Muscle of arm (tissue), 1 donor: ENCODE measurements at regions not wholly inside any gene's neighbourhood (a gene's known extent, or its start where the extent isn't known, plus 50 kb on each side); places are given as distances from the start of the nearest gene placed in this dataset.

Experiments
- DNase-seq: peaks from one replicate; pipeline ENCODE4 v3.0.0-alpha.2; 2013

DNA sequence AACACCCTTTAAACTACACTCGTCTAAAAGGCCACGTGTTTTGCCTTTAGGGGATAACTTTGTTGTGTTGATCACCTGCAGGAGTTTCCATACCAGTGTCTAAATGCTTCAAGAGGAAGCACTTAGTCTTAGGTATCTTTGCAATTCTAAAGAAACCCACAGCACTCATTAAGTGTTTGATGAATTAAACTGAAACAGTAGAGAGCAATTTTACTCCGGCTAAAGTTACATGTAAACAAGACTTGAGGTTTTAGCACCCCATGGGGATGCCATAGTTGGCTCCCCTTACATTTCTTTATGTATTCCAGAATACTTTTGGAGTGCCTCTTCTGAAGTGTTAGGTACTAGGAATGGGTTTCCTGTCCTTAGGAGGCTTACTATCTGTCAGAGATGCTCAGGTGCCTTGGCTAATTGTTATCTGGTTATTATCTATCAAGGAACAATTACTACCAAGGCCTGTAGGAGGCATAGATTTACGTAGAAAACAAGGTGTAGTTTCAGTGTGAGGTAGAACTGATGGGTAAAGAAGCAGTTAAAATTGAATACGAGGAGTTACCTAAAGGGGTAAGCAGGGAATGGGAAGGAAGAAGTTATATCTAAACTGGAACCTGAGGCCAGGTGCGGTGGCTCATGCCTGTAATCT lies 176.8 kb upstream of the SAMSN1 start:
- no peak for DNase-seq

DNA sequence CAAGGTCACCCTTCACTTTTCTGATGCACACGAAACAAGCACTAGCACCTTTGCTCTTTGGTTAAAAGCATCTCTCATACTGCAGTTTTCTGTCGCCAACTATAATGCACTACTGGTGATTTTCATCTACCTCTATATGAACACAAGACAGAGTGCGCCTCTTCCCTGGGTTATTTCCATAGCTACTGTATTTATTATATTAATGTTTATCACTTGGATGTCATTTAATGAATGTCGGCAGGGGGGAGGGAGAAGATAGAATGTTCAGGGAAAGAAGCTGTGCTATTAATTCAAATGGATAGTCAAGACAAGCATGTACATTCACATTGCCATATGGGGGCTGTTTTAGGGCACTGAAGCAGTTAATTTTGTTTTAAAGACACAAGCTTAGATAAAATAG lies 174.1 kb upstream of the SAMSN1 start:
- no peak for DNase-seq

DNA sequence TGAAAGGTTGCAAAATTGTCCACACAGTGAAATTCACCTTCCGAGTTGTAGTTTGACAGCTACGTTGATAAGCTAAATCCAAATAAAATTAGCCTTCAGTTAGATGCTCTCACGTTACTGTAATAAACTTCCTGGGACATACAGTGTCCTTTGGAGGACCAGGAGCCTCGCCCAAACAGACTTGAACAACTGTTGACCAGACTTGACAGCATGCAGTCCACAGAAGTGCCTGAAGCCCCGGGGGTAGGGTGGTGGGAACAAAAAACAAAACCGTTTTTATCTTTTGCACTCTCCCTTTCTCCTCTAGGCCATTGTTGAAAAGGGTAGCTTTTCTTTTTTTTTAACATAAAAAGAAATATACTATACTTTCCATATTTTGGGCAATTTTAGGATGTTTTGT lies 172.8 kb upstream of the SAMSN1 start:
- DNase-seq = no peak

DNA sequence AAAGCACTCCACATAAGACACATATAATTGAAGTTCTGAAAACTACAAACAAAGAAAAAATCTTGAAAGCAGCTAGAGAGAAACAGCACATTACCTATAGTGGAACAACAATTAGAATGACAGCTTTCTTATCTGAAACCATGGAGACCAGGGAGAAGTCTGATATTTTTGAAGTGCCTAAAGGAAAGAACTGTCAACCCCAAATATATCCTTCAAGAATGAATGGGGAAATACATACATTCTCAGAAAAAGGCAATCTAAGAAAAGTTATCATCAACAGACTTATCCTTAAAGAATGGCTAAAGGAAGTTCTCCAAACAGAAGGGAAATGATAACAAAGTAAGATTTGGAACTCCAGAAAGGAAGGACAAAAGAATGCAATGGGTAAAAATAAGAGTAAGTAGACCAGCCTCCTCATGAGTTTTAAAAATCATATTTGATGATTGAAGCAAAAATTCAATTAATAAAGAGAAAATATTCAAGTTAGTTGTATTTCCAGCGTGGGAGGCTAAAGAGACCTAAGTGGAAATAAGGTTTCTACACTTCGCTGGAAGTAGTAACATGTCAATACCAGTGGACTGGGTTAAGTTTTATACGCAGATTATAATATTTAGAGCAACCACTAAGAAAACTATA lies 170.8 kb upstream of the SAMSN1 start:
- no peak for DNase-seq

DNA sequence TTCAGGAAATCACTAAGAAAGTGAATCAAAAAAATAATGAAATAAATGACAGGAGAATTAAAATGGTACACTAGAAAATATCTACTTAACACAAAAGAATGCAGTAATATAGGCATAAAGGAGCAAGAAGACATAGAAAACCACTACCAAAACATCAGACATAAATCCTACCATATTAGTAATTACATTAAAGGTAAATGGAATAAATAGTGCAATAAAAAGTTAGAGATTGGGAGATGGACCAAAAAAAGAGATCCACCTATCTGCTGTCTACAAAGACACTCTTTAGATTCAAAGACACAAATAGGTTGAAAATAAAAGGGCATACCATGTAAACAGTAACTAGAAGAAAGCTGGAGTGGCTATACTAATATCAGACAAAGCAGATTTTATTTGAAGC lies 167.0 kb upstream of the SAMSN1 start:
- DNase-seq = no peak

DNA sequence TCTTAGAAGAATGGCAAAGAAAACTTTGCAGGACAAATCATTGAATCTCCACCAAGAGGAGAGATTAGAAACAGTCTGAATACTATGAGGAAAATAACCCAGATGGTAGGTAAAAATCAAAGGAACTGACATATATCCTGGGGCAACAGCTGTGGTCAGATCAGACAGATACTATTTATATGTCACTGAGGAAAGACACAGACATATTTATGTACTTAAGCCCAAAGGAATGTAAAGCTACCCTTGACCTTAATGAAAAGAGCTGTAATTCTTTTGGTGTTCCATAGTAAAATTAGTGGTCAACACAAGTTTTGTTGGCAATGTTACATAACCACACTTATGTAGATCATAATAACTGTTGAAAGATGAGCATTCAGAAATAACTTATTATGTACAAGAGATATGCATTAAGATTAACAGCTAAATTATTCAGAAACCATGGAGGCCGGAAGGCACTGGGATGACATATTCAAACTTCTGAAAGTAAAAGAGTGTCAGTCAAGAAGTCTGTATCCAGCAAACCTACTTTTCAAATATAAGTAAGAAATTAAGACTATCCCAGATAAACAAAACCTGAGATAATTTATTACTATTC lies 166.1 kb upstream of the SAMSN1 start:
- DNase-seq = no peak

DNA sequence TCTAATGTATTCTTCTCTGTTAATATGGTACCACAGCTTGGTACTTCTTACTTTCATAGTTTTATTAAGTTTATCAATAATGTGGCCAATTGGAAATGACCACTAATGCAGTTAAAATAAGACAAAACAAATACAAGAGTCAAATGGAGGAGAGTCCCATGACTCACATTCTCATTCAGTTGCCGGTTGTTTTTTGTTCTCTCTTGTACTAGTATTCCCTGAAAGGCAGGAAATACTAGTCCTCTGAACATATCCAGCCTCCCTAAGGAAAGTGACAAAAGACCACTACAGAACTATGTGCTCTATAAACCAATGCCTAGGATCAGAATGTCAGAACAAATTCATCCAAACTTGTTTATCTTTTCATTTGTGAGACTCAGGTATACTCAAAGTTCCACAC lies 165.2 kb upstream of the SAMSN1 start:
- DNase-seq = no peak

DNA sequence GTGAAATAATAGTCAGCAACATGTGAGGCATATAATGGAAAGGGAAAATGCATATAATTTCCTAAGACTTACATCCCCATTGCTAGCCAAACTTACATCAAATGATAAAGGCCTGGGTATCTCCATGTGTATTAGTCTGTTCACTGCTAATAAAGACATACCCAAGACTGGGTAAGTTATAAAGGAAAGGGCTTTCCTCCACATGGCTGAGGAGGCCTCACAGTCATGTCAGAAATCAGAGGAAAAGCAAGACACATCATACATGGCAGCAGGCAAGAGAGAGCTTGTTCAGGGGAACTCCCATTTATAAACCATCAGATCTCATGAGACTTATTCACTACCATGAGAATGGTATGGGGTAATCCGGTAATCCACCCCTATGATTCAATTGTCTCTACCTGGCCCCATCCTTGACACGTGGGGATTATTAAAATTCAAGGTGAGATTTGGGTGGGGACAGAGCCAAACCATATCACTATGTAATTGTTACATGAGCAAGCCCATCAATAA lies 161.5 kb upstream of the SAMSN1 start:
- DNase-seq = no peak

DNA sequence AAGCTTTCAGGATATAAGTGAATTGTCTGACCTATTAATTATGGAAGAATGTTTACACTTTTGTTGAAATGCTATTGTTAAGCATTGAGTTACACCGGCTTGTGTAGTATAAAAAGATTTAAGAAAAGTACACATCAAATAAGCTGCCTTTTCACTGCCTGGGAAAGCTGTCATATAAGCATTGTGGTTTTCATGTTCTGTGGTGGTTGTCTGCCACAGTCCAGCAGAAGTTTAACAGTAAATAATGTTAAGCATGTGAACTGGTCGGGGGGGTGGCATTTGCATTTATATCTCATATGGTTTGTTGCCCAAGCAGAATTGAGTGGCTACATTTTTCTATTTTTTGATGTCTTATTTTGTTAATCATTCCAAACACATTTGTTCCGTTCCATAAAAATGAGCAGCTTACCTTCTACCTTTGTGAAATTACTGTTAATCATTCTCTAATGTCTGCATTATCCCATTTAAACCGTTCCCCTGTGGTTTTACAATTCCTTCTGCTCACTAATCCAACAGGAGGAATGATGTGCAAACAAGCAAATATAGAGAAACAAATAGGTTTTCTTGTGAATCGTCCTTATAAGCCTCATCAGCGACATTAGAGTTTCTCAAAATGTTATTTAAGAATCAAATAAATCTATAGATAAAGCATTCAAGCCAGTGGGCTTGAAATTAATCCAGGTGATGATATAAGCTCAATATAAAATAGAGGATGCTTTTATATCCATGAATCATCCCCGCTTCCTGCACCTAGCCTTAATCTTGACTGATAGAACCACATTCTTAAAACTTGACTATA lies 160.8 kb upstream of the SAMSN1 start:
- DNase-seq = no peak

DNA sequence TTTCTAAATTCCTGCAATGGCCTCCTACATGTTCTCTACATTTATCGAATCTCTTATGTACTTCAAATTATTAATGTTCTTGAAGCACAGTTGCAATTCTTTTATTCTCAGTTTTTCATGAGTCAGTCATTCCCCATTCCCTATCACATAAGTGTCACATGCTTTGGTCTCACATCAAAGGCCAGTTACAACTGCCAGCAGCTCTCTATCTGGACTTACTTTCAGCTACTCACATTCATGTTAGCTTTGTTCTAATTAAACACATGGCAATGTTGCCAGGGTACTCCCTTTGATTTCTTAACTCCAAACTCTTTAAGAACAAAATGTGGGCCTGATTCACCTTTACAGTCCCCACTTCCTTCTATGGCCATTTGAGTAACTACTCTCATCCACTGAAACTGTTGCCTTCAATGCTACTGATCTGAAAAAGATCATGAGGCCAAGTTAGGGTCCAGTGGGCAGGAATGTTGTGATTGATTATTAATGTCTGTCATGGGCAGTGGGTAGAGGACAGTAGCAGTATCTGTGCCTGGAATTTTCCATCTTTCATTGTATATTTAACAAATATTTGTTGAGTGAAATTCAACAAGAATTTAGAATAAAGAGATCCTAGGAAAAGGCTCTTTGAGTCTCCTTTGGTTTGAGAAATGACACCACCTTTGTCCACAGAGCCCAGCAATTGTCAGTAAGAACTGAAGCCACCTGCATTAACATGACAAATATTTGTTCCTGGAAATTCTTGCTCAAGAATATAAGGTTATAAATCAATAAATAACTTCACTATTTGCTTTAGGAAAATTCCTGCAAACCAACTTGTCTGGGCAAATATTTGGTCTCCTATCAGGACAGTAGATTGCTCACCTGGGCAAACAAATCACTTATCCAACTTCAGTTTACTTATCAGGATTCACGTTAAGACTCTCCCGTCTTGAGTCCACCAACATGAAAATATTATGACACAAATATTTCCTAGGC lies 153.6 kb upstream of the SAMSN1 start:
- no peak for DNase-seq

DNA sequence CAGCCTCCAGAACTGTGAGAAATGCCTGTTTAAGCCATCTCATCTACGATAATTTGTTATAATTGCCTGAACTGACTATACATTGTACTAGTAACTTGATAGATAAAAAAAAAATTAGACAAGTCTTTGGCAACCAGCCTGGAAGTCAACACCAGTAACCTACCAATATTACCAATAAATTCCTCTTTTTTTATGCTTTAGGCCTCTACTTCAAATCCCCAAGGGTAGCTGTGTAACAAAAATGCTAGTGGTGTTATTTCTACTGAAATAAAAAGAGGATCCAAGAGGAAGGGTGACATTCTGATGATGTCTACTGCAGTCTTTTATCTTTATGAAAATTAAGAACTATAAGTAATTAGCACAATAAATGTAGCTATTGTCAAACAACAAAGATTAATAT lies 151.7 kb upstream of the SAMSN1 start:
- DNase-seq = no peak

DNA sequence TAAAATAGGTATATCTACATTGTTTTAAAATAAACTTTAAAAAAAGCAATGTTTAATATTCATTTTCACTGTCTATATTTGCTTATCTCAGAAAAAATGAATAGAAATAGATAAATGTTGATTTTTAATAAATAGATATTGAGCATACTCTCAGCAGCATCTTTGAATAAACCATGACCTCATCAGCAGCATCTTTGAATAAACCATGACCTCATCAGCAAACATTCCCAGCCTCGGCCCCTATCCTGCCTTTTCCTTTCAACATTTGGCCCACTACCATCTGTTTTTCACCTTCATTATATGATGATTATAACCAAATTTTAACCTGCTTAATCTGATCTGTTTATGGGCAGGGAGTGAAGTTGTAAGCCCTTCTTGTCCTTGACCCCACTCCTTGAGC lies 148.7 kb upstream of the SAMSN1 start:
- no peak for DNase-seq

DNA sequence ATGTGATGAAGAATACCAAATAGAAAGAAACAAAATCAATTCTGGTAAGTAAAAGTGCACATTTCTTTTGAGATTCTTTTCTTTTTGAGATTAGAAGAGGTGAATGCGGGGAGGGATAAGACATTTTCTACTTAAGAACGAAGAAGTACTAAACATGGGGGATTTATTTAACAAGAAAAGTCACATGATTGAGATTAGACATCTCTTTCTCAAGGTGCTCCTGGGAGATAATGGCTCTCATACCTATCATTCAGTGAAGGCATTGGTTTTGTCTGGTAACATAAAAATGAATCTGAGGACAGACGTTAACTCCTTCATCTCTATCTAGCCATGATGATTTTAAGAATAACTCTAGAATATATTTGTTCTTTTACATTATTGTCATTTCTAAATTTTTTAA lies 147.9 kb upstream of the SAMSN1 start:
- DNase-seq = no peak

DNA sequence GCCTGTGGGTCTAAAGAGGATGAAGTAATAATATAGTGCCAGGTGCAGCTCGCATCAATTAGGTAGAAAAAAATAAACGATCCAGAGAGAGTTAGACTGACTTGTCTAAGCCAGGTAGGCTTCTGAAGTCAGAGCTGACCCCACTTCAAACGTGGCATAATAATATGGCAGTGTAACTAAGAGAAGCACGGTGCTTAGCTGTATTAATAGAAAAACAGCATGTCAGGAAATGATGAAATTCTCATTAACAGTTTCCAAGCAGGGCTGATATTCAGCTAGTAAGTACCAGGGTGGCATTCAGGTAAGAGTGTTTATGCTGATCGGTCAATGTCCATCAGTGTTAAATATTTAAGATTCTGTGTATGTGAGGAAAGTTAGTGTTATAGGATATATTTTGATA lies 145.8 kb upstream of the SAMSN1 start:
- no peak for DNase-seq

DNA sequence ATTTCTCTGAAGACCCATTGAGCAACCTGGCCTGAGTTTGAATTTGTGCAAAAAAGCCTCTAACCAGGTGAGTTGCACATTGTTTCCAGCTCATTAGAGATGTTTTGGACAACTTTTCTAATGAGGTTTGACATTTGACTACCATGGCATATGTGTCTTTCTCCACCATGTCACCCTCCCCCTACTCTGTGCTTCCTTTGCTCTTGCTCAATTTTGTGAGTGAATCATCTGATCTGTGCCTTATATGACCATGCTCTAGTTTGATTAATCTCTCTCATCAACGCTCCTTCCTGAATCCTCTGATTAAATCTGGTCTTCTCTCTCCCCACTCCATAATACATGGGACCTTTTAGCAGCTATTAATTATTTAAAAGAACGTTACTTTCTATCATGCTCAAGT lies 144.8 kb upstream of the SAMSN1 start:
- DNase-seq = no peak

DNA sequence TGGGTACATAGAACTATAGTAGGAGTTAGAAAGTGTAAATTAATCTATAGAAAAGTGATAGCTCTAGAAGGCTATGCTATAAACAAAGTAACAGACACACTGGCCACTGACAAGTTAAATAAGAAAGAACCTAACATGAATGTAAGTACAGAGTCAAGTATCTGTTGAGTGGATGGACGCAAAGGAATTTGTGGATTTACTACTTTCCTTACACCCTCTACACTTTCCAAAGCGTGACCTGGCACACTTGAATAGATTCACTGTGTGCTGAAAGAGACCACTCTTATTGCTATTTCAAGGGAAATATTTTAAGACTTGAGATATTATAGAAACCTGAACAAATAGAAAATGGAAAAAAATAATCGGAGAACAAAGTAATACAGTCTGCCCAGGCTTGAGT lies 142.8 kb upstream of the SAMSN1 start:
- DNase-seq = no peak

DNA sequence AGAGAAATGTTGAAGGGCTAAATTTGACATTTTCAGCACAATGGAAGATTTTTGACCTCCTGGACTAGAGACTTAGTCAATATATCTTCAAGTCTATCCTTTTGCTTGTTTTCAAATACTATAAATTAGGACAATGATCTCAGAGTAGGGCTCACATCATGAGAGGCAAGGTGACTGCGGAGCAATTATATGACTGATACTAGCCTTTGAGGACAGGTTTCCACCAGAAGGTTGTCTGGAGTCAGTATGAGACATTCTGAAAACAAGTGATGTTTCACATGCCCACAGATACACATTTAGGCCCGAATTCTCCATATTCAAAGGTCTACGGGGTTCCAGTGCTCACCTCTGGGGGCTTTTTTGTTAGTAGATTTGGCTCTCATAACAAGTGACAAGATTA lies 142.3 kb upstream of the SAMSN1 start:
- no peak for DNase-seq

DNA sequence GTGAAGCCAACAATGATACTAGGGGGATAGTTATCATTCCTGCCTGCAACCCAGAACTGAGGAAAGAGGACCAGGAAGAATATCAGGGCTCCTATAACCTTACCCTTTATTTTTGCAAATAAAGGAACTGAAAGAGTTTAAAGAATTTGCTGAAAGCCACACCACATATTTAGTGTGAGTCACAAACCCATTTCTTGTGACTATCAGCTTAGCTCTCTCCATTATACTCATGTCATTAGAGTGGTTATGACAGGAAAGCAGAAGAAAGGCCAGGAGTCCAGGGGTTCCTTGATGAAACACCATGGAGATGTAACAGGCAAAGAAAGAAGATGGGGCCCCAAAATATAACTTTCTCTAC lies 141.1 kb upstream of the SAMSN1 start:
- DNase-seq = no peak

DNA sequence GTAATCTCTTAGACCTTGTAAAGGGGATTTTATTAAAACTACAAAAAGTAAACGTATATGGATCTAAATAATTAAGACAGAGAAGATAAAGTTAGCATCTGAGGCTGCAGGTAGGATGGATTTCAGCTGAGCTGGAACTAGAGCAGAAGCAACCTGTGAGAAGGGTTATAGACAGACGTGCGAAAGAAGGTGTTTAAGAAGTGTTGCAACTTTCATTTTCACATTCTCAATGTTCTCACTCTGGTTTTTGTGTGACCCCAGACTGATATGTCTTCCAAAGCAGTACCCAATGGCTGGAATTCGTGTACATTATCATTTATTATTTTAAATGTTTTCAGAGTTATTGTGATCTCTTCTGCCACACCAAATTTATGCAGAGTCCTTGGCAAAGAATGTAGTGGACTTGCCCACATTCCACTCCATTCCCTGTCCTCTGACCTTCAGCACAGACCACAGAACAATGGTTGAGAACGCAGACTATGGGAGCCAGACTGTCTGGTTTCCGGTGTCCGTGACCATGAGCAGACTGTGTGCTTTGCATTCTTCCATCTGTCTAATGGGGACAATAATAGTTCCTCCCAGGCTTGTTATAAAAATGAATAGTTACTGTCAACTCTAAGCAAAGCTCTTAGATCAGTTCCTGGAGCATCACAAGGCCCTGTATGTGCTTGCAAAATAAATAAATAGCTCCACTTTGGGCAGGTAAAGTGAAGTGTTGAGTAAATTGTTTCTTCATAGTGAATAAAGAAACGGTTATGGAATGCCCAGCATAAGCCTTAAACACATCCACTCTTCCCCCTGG lies 140.6 kb upstream of the SAMSN1 start:
- no peak for DNase-seq

DNA sequence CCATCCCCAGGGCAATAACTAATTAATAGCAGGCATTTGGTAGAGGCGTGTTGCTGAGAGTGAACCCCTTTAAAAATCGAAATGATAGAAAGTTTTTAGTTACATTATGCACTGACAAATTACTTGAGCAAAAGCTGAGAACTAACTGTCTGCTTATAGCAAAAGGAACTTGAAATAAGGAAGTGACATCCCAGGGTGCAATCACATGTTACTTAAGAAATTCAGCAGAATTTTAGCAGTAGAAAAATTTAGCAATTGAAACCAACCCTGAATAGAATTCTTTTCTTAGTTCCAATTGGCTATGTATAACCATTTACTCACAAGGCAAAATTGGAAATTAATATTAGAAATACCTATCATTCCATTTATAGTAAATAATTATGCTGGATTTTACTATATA lies 139.5 kb upstream of the SAMSN1 start:
- DNase-seq = no peak

DNA sequence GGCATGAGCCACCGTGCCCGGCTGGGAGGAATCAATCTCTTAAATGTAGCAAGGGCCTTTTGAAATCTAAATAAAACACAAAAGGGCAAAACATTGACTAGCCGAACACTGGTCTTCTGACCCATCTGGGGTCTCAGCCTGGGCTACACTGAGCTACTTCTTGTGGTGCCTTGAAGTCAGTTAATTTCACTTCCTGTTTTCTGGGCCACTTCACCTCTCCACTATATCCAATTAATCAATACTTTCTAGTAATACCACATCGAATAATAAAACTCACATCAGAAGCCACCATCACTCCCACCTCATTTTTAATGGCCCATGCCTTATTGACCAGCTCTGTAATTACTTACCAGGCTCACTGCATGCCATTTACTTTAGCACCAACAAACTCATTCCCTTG lies 138.0 kb upstream of the SAMSN1 start:
- no peak for DNase-seq
